ENCODE measurements at regions not wholly inside any gene's neighbourhood (a gene's known extent, or its start where the extent isn't known, plus 50 kb on each side); places are given as distances from the start of the nearest gene placed in this dataset.

GRCh38 chr3:106719077-106719476 lies 658.2 kb upstream of the CCDC54 start:
- H3K4me3 ChIP-seq (ENCODE audit: low read depth, low read length) = no peak overlapping the region
- TF ChIP-seq CTCF (IDR thresholded peaks at IDR 0.05; ENCODE audit: control insufficient read depth, extremely low read depth, insufficient read depth) = no peak
- no peak for DNase-seq (ENCODE audit: low read depth)

GRCh38 chr3:106719583-106719982 lies 657.7 kb upstream of the CCDC54 start:
- no peak overlapping the region for H3K4me3 ChIP-seq (ENCODE audit: low read depth, low read length)
- TF ChIP-seq CTCF (IDR thresholded peaks at IDR 0.05; ENCODE audit: control insufficient read depth, extremely low read depth, insufficient read depth) = no peak
- DNase-seq (ENCODE audit: low read depth) = no peak

GRCh38 chr3:106720510-106720909 lies 656.7 kb upstream of the CCDC54 start:
- no peak overlapping the region for H3K4me3 ChIP-seq (ENCODE audit: low read depth, low read length)
- no peak for DNase-seq (ENCODE audit: low read depth)
- TF ChIP-seq CTCF (IDR thresholded peaks at IDR 0.05; ENCODE audit: control insufficient read depth, extremely low read depth, insufficient read depth) = no peak

GRCh38 chr3:106725566-106725965 lies 651.7 kb upstream of the CCDC54 start:
- DNase-seq (ENCODE audit: low read depth) = no peak
- no peak for TF ChIP-seq CTCF (IDR thresholded peaks at IDR 0.05; ENCODE audit: control insufficient read depth, extremely low read depth, insufficient read depth)
- no peak overlapping the region for H3K4me3 ChIP-seq (ENCODE audit: low read depth, low read length)

- H3K4me3 ChIP-seq (ENCODE audit: low read depth, low read length) = no peak overlapping the region
- no peak for DNase-seq (ENCODE audit: low read depth)
- no peak for TF ChIP-seq CTCF (IDR thresholded peaks at IDR 0.05; ENCODE audit: control insufficient read depth, extremely low read depth, insufficient read depth)
These were observed 648.7 kb upstream of the CCDC54 start for GRCh38 chr3:106728315-106729098.

GRCh38 chr3:106729481-106729880 lies 647.8 kb upstream of the CCDC54 start:
- no peak for DNase-seq (ENCODE audit: low read depth)
- H3K4me3 ChIP-seq (ENCODE audit: low read depth, low read length) = no peak overlapping the region
- no peak for TF ChIP-seq CTCF (IDR thresholded peaks at IDR 0.05; ENCODE audit: control insufficient read depth, extremely low read depth, insufficient read depth)

- no peak overlapping the region for H3K4me3 ChIP-seq (ENCODE audit: low read depth, low read length)
- TF ChIP-seq CTCF (IDR thresholded peaks at IDR 0.05; ENCODE audit: control insufficient read depth, extremely low read depth, insufficient read depth) = no peak
These were observed 646.0 kb upstream of the CCDC54 start for GRCh38 chr3:106731230-106731629.

More at GRCh38 chr3:106731230-106731629, 646.0 kb upstream of the CCDC54 start:
- DNase-seq (ENCODE audit: low read depth) = no peak

All from LNCaP clone FGC (cell line).